Left kidney (tissue), 1 donor: ENCODE measurements at regions not wholly inside any gene's neighbourhood (a gene's known extent, or its start where the extent isn't known, plus 50 kb on each side); places are given as distances from the start of the nearest gene placed in this dataset.

Source experiments
- DNase-seq: peaks from one replicate; pipeline ENCODE4 v3.0.0-alpha.2; 2013

DNA sequence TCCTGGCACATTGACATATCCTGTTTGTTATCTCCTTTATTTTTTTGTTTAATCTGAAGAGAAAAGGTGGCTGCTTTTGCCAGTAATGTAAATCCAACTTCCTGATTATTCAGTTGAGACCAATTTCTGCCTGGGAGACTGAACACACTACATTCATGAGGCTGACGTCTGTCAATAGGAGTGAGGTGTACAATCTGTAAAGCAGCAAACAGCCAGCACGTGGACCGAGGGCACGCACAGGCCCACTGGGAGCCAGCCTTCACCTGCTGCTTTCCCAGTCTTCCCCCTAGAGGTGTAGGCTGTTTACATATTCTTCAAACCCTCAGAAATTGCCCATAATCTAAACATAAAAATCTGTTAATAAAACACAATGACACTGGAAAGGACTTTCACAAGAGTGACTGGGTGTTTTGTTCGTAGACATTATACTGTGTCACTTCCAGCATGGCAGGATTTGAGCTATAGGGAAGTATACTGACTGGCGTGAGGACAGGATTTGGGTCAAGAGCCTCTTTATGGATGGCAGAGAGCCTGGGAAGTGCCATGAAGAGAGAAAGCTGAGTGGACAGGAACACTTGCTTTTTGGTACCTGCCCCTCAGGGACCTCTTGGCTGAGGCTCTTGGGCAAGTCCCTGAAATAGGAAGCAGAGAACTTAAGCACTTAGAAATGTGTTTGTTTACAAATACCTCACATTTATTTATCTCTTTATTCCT, 552.9 kb upstream of the CAMK1G start:
- no peak for DNase-seq

DNA sequence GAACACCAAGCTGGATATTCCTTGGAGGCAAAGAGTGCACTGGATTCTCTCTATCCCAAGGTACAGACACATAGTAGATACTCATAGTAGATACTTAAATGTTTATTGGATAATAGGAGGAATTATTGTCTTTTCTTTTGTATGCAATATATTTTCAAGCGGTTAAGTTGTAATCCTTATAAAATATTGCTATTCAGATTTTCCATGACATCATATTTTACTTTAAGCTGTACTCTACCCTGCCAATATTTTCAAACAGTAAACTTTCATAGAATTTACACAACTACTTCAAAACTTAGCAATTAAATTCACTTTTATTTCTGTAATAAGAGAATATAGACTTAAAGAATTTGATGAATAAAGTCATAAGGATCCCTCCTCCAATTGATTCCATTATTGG, 546.5 kb upstream of the CAMK1G start:
- no peak for DNase-seq

DNA sequence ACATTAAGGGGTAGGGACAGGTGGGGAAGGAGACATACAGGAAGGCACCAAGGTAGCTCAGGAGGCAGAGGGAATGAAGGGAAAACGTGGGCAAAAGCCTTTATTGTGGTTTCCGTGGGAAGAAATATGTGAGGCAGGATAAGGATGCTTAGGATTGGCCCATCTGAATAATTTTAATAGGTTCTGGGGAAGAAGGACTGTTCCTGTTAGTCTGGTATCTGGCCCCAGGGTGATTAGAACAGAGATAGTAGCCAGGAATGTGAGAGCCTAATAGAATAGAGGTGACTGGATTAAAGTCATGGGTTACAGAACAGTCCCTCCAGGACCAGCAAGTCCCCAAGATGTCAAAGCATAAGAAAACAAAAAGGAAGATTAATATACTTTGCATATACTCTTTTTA, 545.2 kb upstream of the CAMK1G start:
- no peak for DNase-seq

DNA sequence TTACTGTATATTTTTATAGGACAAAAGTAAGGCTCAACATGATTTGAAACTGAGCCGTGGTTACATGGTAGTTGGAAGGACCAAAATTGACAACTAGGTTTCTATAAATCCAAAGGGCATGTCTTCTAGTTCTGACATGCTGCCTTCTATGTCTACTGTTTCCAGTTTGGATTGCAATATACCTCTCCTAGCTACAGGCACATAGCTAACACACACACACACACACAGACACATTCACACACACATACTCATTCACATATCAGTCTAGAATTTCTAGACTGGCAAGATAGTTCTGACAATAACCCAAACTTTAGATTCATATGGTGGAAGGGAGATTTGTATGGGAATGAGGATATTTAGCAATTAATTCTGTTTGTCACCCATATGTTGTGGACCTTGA, 544.8 kb upstream of the CAMK1G start:
- no peak for DNase-seq

DNA sequence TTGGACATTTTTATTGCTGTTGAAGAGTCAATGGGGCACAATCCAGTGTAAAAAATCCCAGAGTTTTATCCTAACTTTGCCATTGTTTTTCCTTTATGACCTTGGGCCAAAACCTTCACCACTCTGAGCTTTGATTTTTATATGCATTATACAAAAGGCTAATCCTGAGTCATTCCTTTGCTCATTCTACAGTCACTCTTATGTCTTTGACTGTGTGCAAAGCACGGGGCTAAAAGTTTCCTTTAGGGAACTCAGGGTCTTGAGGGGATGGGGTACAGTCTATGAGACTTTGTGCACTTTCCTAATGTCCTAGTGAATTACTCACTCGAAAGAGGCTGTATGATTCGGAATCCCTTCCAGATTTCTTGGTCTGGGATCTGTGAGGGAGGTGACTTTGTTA, 543.2 kb upstream of the CAMK1G start:
- DNase-seq = no peak

DNA sequence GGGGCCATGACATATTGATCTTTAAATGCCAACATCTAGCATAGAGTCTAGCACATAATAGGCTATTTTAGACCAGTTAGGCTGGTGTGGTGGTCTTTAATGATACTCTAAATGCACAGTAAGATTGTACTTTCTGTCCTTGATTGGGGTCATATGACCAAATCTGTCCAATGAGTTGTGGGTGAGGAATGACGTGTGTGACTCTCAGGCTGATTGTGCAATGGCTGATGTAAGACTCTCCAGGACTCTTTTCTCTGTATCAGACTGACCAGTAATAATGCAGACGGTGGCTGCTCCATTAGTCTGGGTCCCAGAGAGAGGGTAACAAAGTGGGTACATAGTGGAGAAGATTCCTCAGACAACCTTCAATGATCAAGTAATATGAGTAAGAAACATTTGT, 541.6 kb upstream of the CAMK1G start:
- DNase-seq = no peak

DNA sequence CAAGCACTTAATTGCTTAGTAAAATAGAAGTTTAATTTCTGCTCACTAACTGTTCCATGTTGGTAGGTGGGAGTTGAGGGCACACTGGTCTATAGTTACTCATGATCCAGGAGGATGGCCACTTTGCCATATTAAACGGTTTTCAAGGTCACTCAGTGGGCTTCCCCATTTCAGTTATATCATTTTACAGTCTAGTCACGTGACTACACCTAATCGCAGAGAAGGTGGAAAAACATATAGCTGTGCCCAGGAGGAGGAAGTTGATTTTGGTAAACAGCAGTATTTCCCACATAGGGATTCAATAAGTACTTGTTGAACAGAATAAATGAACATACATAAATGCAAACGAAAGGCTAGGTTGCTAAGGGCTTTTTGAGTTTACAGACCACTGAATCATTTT, 541.1 kb upstream of the CAMK1G start:
- DNase-seq = no peak

DNA sequence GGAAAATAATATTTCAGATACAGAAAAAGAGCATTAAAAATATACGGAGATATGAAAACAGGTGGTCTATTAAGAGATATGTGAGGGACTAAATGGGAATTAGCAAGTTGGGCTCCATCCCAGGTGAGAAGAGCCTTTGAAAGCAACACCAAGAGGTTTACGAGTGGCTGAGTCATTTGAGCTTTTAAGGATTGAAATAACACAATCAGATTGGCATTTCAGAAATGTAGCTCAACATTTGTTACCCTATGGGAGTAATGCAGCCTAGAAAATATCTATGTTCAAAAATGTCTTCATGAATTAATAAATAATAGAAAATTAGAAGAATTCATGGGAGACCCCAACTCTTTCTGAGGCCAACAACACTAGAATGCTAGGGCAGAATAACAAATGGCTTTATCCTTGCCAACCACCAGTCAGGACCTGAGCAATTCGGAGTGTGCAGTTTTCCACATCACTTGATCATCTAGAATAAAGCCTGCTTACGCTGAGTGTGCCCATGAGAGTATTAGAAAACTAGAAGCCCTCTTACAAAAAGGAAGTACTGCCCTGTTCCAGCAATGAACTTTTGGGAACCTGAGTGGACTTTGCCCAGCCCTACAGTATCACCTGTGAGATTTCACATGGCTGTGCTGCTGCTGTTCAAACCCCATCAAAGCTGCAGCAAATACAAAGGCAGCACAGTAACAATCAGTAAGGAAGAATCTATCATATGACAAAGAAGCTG, 538.0 kb upstream of the CAMK1G start:
- no peak for DNase-seq

DNA sequence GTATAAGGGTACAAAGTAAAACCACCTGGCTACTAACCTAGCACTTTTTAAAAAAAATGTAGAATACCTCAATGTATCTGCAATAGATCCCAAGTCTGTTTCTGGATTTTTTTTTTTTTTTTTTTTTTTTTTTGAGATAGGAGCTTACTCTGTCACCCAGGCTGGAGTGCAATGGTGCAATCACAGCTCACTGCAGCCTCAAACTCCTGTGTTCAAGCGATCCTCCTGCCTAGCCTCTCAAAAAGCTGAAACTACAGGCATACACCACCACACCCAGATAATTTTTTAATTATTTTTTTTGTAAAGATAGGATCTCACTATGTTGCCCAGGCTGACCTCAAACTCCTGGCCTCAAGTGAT, 537.5 kb upstream of the CAMK1G start:
- DNase-seq = no peak

DNA sequence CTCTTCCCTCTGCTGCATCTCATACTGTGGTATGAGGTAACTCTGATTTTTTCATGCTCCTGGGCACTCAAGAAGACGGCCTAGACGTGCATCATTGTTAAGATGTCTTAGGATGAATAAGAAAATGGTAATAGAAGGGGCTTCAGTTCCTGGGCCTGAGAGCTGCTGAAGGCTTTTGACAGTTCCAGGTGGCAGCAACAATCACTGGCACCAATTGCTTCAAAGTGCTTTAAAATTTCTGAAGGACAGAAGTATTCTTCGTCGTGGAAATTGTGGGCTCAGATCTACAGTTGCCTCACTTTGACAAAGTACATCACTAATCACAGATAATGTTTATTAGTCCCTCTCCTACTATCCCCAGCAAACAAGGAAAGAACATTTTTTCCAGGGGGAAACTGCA, 536.6 kb upstream of the CAMK1G start:
- no peak for DNase-seq

DNA sequence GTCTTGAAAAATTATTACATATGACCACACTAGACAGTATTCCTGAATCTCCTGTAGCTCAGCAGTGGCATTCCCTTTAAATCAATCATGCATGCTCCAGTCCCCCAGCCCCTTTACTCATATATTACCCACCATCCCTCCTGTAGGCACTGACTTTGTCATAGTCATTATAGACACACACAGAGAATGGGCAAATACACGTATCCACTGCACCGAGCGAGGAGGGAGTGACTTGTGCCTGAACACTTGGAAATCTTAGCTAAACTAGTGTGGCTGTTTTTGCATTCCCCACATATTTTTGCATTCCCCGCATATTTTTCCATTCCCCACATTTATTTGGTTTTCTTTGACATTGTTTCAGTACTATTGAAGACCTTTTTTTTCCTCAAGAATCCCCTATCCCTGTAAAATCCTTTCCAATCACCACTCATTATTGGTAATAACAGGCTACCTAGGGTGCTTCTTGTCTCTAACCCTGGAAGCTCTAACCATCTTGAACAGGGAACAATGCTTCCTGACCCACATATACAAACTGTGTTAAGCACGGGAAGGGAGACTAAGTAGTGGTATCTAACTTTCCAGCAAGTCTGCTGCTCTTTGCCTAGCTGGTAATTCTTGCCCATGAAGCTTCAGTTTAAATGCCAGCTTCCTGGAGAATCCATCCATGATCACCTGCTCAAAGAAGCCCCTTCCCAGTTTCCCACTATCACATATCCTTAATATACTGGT, 534.4 kb upstream of the CAMK1G start:
- DNase-seq = no peak

DNA sequence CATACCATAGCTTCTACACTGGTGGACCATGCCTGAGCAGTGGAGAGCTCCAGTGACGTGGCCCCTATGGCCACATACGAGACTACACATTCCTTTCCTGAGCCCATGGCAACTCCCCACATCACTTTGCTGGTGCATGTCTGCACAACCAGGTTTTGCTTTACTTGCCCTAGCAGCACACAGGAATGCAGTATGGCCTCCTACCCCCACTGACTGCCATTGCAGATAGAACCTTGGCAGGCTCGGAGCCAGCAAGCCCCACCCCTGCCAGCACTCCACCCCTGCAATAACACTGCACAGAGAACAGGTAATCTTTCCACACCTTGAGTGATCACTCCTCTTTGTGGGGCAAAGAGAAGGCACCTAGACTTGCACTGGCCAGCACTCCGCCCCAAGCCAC, 531.9 kb upstream of the CAMK1G start:
- DNase-seq = no peak

DNA sequence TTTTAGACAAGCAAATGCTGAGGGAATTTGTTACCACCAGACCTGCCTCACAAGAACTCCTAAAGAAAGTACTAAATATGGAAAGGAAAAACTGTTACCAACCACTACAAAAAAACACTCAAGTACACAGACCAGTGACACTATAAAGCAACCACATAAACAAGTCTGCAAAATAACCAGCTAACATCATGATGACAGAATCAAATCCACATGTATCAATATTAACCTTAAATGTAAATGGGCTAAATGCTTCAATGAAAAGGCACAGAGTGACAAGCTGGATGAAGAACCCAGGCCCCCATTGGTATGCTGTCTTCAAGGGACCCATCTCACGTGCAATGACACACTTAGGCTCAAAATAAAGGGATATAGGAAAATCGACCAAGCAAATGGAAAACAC, 529.9 kb upstream of the CAMK1G start:
- DNase-seq = no peak

DNA sequence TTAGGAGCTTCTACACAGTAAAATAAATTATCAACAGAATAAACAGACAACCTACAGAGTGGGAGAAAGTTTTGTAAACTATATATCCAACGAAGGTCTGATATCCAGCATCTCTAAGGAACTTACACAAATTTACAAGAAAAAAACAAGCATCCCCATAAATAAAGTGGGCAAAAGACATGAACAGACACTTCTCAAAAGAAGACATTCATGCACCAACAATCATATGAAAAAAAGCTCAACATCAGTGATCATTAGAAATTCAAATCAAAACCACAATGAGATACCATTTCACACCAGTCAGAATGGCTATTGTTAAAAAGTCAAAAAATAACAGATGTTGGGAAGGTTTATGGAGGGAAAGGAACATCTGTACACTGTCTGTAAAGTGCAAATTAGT, 526.4 kb upstream of the CAMK1G start:
- DNase-seq = no peak

DNA sequence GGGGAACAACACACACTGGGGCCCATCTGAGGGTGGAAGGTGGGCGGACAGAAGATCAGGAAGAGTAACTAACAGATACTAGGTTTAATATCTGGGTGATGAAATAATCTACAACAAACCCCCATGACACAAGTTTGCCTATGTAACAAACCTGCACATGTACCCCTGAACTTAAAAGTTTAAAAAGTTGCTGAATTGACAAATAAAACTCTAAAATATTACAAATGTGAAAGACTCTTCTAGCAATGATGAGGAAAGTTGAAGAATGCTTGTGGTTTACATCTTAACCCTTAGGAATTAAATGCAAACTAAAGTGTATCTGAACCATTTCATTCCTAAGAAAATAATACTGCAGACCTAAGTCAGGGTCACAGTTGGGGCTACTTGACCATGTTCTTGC, 525.6 kb upstream of the CAMK1G start:
- DNase-seq = no peak

DNA sequence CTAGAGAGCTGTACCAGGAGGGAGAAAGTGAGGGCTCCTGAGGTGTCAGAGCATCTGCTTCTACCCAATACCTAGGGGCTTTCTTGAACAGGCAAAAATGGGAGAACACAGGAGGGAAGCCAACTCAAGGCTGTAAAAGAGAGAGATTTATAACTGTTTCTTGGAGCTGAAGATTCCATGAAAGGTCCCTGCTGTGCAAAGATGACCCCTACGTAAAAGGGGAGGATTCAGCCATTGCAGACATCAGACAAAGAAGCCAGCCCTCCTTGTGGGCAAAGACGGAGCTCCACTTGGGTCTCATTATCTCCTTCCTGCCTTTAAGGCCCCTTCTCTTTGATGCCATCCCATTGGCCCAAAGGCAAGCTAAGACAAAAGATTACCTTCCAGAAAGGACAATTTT, 524.1 kb upstream of the CAMK1G start:
- DNase-seq = no peak

DNA sequence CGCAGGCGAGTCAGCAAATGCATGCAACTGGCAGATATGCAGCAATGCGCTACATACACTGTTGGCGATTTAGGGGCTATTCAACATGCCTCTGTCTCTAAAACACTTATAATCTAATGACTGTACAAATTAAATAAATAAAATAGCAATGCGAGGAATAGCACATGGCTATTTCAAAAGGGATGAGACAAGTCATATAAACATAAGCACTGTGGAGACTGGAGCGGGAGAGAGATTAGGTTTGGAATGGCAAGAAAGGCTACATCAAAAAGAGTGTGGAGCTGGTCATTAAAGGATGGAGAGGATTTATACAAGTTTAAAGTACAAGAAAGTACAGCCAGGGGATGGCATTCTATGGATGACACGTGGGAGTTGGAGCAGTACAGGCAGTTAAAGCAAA, 523.5 kb upstream of the CAMK1G start:
- DNase-seq = no peak

DNA sequence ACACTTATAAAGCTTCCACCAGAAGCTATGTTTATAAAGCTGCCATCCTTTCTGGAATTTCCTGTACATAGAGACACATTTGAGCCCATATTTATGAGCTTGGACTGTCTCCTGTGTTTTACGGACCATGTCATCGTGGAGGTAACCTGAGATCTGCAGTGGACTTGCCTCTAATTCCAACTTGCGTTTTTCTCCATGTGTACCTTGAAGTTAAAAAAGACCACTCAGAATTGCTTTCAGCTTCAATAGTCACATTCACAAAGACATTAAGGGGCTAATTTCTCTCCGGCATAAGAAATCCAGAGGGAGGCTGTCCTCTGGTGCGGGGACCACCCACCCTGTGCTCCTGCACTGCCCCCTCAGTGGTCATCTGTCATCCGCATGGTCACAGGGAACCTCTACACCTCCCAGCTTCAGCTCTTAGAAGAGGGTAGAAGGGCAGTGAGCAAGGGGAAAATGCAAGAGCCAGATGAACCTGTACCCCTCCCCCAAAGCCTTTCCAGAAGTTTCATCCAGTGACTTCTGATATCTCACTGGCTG, 521.4 kb upstream of the CAMK1G start:
- peak; percentile 72 for DNase-seq

DNA sequence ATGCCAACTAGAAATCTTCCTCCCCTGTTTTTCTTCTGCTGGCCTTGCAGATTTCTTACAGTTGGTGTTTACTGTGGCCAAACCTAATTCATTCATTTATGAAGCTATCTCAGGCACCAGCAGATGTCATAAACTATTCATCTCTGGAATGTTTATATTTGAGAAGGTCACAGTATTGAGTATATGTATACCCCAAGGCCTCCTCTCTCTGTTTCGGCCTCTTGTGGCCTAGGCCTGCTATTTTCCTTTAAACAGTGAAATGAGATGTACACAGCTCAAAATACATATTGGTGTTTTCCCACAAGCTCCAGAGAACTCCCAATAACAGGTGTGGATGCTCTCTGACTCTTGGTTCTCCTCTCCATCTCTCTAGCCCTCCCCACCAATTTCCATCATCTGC, 520.7 kb upstream of the CAMK1G start:
- no peak for DNase-seq

DNA sequence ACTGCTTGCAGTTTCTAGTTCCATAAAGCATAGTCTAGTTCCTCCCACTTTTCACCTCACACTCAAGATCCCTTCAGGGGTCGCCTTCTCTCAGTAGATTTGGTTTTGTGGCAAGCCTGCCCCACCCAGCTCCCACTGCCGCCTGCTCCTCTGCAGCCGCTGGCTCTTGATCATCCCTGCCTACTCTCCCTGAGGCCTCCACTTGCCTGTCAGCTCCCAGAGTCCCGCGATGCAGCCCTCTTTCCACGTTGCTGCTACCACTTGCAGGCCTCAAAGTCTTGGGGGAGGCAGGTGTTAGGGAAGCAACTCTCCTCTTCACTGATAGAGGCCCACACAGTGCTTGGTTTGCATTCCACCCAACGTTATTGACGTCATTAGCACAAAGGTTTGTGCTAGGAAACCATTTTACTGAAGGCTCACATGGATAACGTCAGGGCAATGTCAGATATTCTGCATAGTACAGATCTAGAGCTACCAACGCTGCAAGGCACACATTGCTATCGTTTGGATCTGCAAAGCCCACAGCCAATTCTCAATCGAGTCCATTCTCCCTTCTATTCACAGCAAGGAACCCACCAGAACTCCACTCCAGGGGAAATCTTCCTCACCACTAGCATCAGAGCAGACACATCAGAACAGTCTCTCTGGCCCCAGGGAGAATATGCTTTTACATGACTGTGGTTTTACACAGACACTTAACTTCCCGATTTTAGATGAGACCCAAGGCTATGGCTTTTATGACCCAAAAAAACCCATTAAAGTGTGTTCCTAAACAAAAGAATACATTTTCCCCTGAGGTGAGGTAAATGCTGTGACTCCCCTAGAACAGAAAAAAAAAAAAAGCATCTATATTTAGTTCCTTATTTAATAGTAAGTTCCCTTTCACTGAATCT, 519.5 kb upstream of the CAMK1G start:
- DNase-seq = no peak

DNA sequence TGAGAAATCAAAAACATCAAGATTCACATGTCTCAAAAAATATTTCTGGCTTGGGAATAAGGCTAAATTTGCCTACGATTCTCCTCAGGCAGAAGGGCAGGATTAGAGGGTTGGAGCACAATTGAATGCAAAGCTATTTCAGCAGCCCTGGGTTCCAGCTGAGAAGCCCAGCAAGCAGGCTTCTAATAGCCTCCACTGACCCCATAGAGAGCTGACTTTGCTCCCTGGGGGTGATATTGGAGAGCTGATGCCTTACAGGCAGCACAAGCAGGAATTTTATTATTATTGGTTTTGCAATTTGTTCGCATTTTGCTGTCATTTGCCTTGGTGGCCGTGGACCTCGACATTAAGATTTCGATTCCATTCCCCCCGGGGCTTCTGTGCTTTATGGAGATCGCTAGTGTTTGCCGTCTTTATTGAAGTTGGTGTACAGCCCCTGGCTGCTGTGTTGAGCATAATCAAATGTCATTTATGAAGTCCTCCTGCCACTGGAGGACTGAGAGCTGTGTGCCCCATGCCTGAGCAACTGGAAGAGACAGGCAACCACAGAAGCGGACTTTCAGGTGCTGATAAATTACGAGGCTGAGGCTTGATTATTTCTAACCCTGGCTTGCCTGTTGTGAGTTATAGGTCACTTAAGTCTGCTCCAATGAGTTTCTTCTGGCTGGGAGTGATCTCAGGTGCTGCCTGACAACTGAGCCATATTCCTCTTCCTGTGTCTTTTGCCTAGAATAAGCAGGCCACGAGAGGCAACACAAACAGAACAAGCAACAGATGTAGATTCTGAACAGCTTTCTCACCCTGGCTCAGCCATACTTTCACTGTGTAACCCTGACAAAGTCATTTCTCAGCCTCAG, 518.4 kb upstream of the CAMK1G start:
- DNase-seq = no peak
